IMR-90 (cell line): ENCODE measurements at regions not wholly inside any gene's neighbourhood (a gene's known extent, or its start where the extent isn't known, plus 50 kb on each side); places are given as distances from the start of the nearest gene placed in this dataset.
A peak's percentile ranks its signal among the peaks of the same experiment; 100 is the strongest.

ENCODE experiments used
- ATAC-seq: fragments of 200-7000 bp; cut with Tn5 transposase; 2 replicates; pipeline ENCODE4 v1.9.1; 2020; ENCODE audit warnings: low read depth, mild to moderate bottlenecking, moderate library complexity
- BruUV-seq: library from RNA; stranded (reverse); fragments of 400-500 nt; replicated peaks from 2 replicates; lab custom pipeline; 2021; lab: Mats Ljungman, UMichigan
- CTCF ChIA-PET: fragments of 300-600 bp; formaldehyde crosslinking; extraction: SDS; loops from one replicate; lab custom pipeline; 2021; ENCODE audit warnings: antibody characterized with exemption; lab: Yijun Ruan, JAX
- POLR2A ChIA-PET: fragments of 300-600 bp; sonication (Branson Sonifier 250); formaldehyde crosslinking; loops from one replicate; lab custom pipeline; 2022; ENCODE audit warnings: antibody characterized with exemption; ENCODE audit not compliant: unreplicated experiment; lab: Charles Lee
- DNase-seq: peaks from one replicate; pipeline ENCODE4 v3.0.0; 2013
- H2AFZ ChIP-seq: replicated peaks from 2 replicates; pipeline ENCODE3; 2013; ENCODE audit warnings: low read length, mild to moderate bottlenecking; ENCODE audit not compliant: poor library complexity
- H2AK5ac ChIP-seq: 2 replicates; pipeline ENCODE4 v1.6.1; 2013; ENCODE audit warnings: low read depth, low read length, inconsistent platforms
- H2AK9ac ChIP-seq: replicated peaks from 2 replicates; pipeline ENCODE3; 2013; ENCODE audit warnings: mild to moderate bottlenecking, low read depth, low read length, moderate library complexity; ENCODE audit not compliant: poor library complexity
- H2BK120ac ChIP-seq: 2 replicates; pipeline ENCODE4 v1.6.1; 2013; ENCODE audit warnings: low read depth, low read length, inconsistent platforms
- H2BK15ac ChIP-seq: 3 replicates; pipeline ENCODE4 v1.6.1; 2013; ENCODE audit warnings: low read depth, low read length, inconsistent platforms
- H2BK20ac ChIP-seq: 2 replicates; pipeline ENCODE4 v1.6.1; 2013; ENCODE audit warnings: low read depth, mild to moderate bottlenecking, inconsistent platforms, low read length, moderate library complexity
- H2BK5ac ChIP-seq: 2 replicates; pipeline ENCODE4 v1.6.1; 2013; ENCODE audit warnings: mild to moderate bottlenecking, low read depth, low read length, inconsistent platforms; ENCODE audit not compliant: poor library complexity, severe bottlenecking
- H3K14ac ChIP-seq: replicated peaks from 2 replicates; pipeline ENCODE4 v1.6.1; 2013; ENCODE audit warnings: low read depth, low read length, inconsistent platforms
- H3K18ac ChIP-seq: 2 replicates; pipeline ENCODE4 v1.6.1; 2013; ENCODE audit warnings: low read depth, low read length, control low read depth
- H3K23ac ChIP-seq: 2 replicates; pipeline ENCODE4 v1.6.1; 2013; ENCODE audit warnings: low read depth, low read length, inconsistent platforms
- H3K27ac ChIP-seq: 2 replicates; pipeline ENCODE4 v1.5.1; 2013; ENCODE audit warnings: mild to moderate bottlenecking, control low read depth, low read length; ENCODE audit not compliant: insufficient read depth
- H3K27me3 ChIP-seq: 2 replicates; pipeline ENCODE4 v1.6.1; 2013; ENCODE audit warnings: low read length; ENCODE audit not compliant: control insufficient read depth, insufficient read depth
- H3K36me3 ChIP-seq: 2 replicates; pipeline ENCODE4 v1.6.1; 2013; ENCODE audit warnings: low read length, mixed read lengths; ENCODE audit not compliant: control insufficient read depth, insufficient read depth
- H3K4ac ChIP-seq: 2 replicates; pipeline ENCODE4 v1.6.1; 2013; ENCODE audit warnings: low read depth, low read length, inconsistent platforms
- H3K4me1 ChIP-seq: 2 replicates; pipeline ENCODE4 v1.6.1; 2013; ENCODE audit warnings: low read length, mixed read lengths; ENCODE audit not compliant: control insufficient read depth, insufficient read depth
- H3K4me2 ChIP-seq: 2 replicates; pipeline ENCODE4 v1.6.1; 2013; ENCODE audit warnings: low read depth, mild to moderate bottlenecking, control low read depth, low read length, moderate library complexity
- H3K4me3 ChIP-seq: 2 replicates; pipeline ENCODE4 v1.5.1; 2013; ENCODE audit warnings: low read depth, mild to moderate bottlenecking, control low read depth, low read length, moderate library complexity; ENCODE audit not compliant: insufficient read depth
- H3K56ac ChIP-seq: 2 replicates; pipeline ENCODE4 v1.6.1; 2013; ENCODE audit warnings: low read length, inconsistent platforms; ENCODE audit not compliant: insufficient read depth; ENCODE audit errors: extremely low read depth
- H3K79me1 ChIP-seq, 2 experiments: 2 replicates each; pipeline ENCODE4 v1.6.1; 2013; ENCODE audit warnings: low read length in 2 of 2, inconsistent platforms in 1 of 2, low read depth in 1 of 2
- H3K9ac ChIP-seq: 2 replicates; pipeline ENCODE4 v1.6.1; 2013; ENCODE audit warnings: low read depth, low read length, control low read depth
- H3K9me1 ChIP-seq: 2 replicates; pipeline ENCODE4 v1.6.1; 2013; ENCODE audit warnings: low read length, inconsistent platforms; ENCODE audit not compliant: insufficient read depth
- H3K9me3 ChIP-seq: 2 replicates; pipeline ENCODE4 v1.6.1; 2013; ENCODE audit warnings: low read length; ENCODE audit not compliant: control insufficient read depth, insufficient read depth
- H4K20me1 ChIP-seq: 2 replicates; pipeline ENCODE4 v1.6.1; 2013; ENCODE audit warnings: low read length, inconsistent platforms; ENCODE audit not compliant: insufficient read depth
- H4K5ac ChIP-seq: 2 replicates; pipeline ENCODE4 v1.6.1; 2013; ENCODE audit warnings: mild to moderate bottlenecking, low read depth, low read length, control low read depth
- H4K8ac ChIP-seq, 2 experiments: 2 replicates each; pipeline ENCODE4 v1.6.1; 2013; ENCODE audit warnings: low read depth in 2 of 2, low read length in 2 of 2, control low read depth in 1 of 2, inconsistent platforms in 1 of 2
- H4K91ac ChIP-seq: 2 replicates; pipeline ENCODE4 v1.6.1; 2013; ENCODE audit warnings: low read depth, low read length, inconsistent platforms; ENCODE audit not compliant: insufficient read depth
- CEBPB ChIP-seq: IDR thresholded peaks from 2 replicates; pipeline ENCODE4 v1.6.1; 2012; ENCODE audit warnings: low read depth, low read length, improper control_type of control experiment
- CHD1 ChIP-seq: IDR thresholded peaks from 2 replicates; pipeline ENCODE4 v1.6.1; 2012; ENCODE audit warnings: low read depth, low read length, improper control_type of control experiment
- MAZ ChIP-seq: IDR thresholded peaks from 2 replicates; pipeline ENCODE4 v1.6.1; 2012; ENCODE audit warnings: low read depth, mild to moderate bottlenecking, low read length, improper control_type of control experiment, moderate library complexity, borderline replicate concordance
- MXI1 ChIP-seq: IDR thresholded peaks from 2 replicates; pipeline ENCODE4 v1.6.1; 2012; ENCODE audit warnings: low read depth, mild to moderate bottlenecking, low read length, moderate library complexity, borderline replicate concordance
- NFE2L2 ChIP-seq: fragments of 150-350 bp; IDR thresholded peaks from 2 replicates; pipeline ENCODE4 v1.6.1; 2016; ENCODE audit warnings: low read depth, mild to moderate bottlenecking, low read length
- POLR2A ChIP-seq: IDR thresholded peaks from 2 replicates; pipeline ENCODE4 v1.6.1; 2012; ENCODE audit warnings: mild to moderate bottlenecking, low read depth, low read length
- RFX5 ChIP-seq: IDR thresholded peaks from 2 replicates; pipeline ENCODE4 v1.8.0; 2012; ENCODE audit warnings: low read depth, mild to moderate bottlenecking, low read length, moderate library complexity
- USF2 ChIP-seq: fragments of 150-350 bp; IDR thresholded peaks from 2 replicates; pipeline ENCODE4 v1.6.1; 2017; ENCODE audit warnings: mild to moderate bottlenecking, antibody characterized with exemption, low read length, low read depth
- WGBS, 2 experiments: methylation state at CpG; one replicate each; pipeline versions ENCODE4 v1.1.5 to v1.1.7; 2013; ENCODE audit warnings: missing lambda C conversion rate in 2 of 2; ENCODE audit not compliant: insufficient read length in 1 of 2; ENCODE audit errors: extremely low coverage in 2 of 2; 5-methylcytosine and 5-hydroxymethylcytosine counted together
- dilution Hi-C: fragments of 300-500 bp; cut with HindIII; formaldehyde crosslinking; loops from one replicate; pipeline ENCODE4 v1.14.3; 2018; ENCODE audit warnings: low sequenced_read_pairs; ENCODE audit not compliant: unreplicated experiment
- in situ Hi-C: fragments of 300-500 bp; cut with MboI; formaldehyde crosslinking; loops from 3 replicates; pipeline ENCODE4 v1.14.3; 2019; ENCODE audit warnings: low sequenced_read_pairs, inconsistent platforms, mixed read lengths
- intact Hi-C: fragments of 100-400 bp; cut with micrococcal nuclease; formaldehyde crosslinking; loops from 2 replicates; pipeline ENCODE4 v1.10.0; 2022

GRCh38 chr3:28912120-28912885 is 368.6 kb upstream of the RBMS3 start:
- Histone ChIP-seq H3K36me3 (no peaks in the 10 kb centered on the region), H3K4ac (no peak overlapping the region), H3K4me1 (peaks cover 4% of the 10 kb centered on the region), H3K56ac (no peak overlapping the region), H2BK120ac (peak overlapping the region; percentile 6; the same call in 1 of the 2 replicates), H3K14ac (no peak overlapping the region), H4K91ac (peak overlapping the region; percentile 24; the same call in 1 of the 2 replicates), H3K27ac (no peak overlapping the region), H3K9me3 (no peaks in the 10 kb centered on the region), H2BK5ac (peak overlapping the region; percentile 9), H3K4me2 (peak overlapping the region; percentile 48), H3K79me1 (no peaks in the 10 kb centered on the region), H3K23ac (no peak overlapping the region), H4K20me1 (no peaks in the 10 kb centered on the region), H2BK15ac (0 out of 3 replicates have a peak overlapping the region, but pooled peaks have one; percentile 21), H3K9ac (peak overlapping the region; percentile 2; the same call in 1 of the 2 replicates), H2AK9ac (no peak overlapping the region), H2BK20ac (no peak overlapping the region), H2AK5ac (no peak overlapping the region), H3K4me3 (peak overlapping the region; percentile 17; the same call in 1 of the 2 replicates), H3K27me3 (no peaks in the 10 kb centered on the region), H4K8ac (peak overlapping the region; percentile 16 to 41; a peak in 1 of 4 replicates), H4K5ac (no peak overlapping the region), H3K9me1 (no peaks in the 10 kb centered on the region), H2AFZ (no peak overlapping the region), H3K18ac (peak overlapping the region; percentile 33; the same call in 1 of the 2 replicates)
- in situ Hi-C loops (loop anchor here (10.0 kb wide), 2 partner anchors 372 to 852 kb away; partner anchors contain the start of gene RBMS3), dilution Hi-C loops (no loop called here), intact Hi-C loops (loop anchor here (10.0 kb wide), 1 partner anchor 782 kb away; no protein-coding TSS in a partner anchor)
- BruUV-seq: no TSS peak
- peak; percentile 61 for ATAC-seq
- WGBS, 2 experiments: no CpG with 5 or more reads among the region's 6 CpGs
- CTCF ChIA-PET: no interaction called here
- TF ChIP-seq MXI1: no peak
- no peak for TF ChIP-seq MAZ
- no peak for TF ChIP-seq CEBPB
- no peak for TF ChIP-seq CHD1
- TF ChIP-seq POLR2A: no peak
- TF ChIP-seq RFX5: no peak
- TF ChIP-seq NFE2L2: no peak
- no peak for TF ChIP-seq USF2
- peak; percentile 79 for DNase-seq
- POLR2A ChIA-PET: no interaction called here
